GM19023 (cell line): ENCODE measurements at regions not wholly inside any gene's neighbourhood (a gene's known extent, or its start where the extent isn't known, plus 50 kb on each side); places are given as distances from the start of the nearest gene placed in this dataset.
"Not testable (repeated sequence)": the region's sequence is repeated elsewhere in the genome, so short reads cannot be mapped to it uniquely, and the experiment has no call there.

Experiments used
- ATAC-seq: cut with Tn5 transposase; IDR thresholded peaks from one replicate; pipeline ENCODE4 v1.9.1; 2021; ENCODE audit warnings: mild to moderate bottlenecking, moderate library complexity; ENCODE audit not compliant: unreplicated experiment

- no peak for ATAC-seq
These were observed 1220.4 kb downstream of the CDH8 start for GRCh38 chr16:60815865-60816264.

DNA sequence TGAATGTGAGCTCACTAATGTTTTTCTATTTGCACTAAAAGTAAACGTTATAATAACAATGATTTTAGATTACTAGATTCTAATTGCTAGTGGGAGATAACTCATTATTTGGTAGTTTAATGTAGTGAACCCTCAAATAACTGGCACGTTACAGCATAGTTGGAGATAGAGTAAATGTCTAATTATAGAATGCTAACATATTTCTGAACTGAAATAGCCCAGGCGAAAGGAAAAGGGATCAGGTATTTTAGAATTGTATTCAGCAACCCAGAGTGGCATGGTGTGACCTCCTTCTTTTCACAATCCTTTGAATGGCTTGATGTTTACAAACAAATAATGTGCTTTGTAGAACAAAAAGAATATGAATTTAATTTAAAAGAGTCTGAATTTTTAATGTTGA is 1221.2 kb downstream of the CDH8 start:
- ATAC-seq: no peak

- ATAC-seq: no peak
These were observed 1224.6 kb downstream of the CDH8 start for GRCh38 chr16:60811657-60812056.

GRCh38 chr16:60811051-60811608 is 1225.1 kb downstream of the CDH8 start:
- no peak for ATAC-seq

DNA sequence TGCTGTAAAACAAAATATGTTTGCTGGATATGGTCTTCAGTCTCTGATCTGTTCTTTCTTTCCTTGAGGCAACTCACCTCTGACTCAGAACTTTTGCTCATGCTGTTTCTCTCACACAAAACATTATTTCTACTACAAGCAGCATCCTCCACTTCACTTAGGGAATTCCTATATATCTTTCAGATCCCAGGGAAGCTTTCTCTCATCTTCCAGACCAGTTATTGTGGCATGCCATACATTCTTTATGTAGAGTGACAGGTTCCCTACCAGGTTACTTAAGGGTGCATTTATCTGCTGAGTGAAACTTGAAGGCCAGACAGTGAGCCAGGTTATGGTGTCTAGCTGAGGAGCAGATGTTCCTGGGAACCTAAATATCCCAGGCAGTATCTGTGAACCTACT is 1226.0 kb downstream of the CDH8 start:
- no peak for ATAC-seq

- no peak for ATAC-seq
These were observed 1243.8 kb downstream of the CDH8 start for GRCh38 chr16:60792437-60792836.

DNA sequence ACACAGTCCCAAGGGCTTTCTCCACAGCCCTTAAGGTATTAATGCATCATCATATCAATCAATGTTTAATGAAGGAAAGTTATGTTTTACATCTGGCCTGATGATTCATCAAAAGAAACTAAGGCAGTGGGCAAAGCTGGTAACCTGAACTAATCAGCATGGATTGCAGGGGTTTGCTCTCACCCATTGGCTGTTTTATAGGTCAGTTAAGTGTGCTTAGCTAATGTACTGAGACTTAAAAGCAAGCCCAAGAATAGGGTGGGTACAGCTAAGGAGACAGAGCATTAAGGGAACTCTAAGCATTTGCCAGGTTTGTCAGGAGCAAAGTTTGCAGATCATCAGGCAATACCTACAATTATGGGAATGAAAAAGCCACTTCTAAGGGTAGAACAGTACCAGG is 1247.6 kb downstream of the CDH8 start:
- no peak for ATAC-seq

DNA sequence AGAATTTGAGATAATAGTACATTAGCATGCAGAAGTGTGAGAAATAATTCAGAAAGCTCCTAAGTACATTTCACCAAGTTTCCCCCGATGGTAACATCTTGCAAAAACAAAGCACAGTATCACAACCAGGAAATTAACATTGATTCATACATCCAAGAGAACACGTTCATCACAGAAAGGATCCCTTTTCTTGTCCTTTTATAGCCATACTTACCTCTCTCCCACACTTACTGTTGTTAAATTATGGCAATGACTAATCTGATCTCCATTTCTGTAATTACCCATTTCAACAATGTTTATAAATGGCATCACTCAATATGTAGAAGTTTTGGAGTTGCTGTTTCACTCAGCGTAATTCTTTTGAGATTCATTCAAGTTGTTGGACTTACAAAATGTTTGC is 1260.0 kb downstream of the CDH8 start:
- no peak for ATAC-seq

GRCh38 chr16:60771138-60771537 is 1265.1 kb downstream of the CDH8 start:
- no peak for ATAC-seq

GRCh38 chr16:60770384-60770783 is 1265.9 kb downstream of the CDH8 start:
- ATAC-seq: not testable (repeated sequence)

DNA sequence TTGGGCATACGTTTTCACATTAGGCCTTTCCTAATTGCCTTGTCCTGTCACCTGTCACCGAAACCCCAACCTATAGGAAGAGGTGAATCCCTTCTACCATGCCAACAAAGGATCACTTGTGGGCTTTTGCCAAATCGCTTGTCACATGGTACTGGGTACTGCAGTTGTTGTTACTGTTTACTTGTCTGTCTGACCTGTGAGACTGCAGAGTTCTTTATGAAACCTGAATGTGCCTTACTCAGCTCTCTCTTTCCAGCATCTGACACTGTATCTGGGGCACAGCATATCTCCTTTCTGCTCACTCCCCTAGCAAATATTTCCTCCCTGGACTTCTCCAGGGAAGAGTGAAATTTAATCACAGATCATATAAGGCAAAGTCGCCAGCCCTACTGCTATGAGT is 1272.4 kb downstream of the CDH8 start:
- no peak for ATAC-seq

DNA sequence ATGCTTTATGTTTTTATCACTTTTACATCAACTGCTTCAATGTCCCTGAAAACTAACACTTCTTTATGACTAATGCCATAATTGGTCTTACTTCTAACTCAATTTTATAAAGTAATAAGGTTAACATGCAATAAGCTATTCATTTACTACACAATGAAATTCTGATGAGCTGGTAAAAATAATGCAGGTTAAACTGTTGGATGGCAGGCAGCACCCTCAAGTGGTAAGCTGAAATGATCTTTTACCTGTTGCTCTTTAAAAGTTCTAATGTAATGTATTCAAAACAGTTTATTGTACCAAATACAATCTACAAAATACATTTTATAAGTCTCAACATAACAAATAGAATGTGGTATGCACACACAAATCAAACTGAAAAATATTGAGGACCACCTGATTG is 1280.3 kb downstream of the CDH8 start:
- no peak for ATAC-seq

DNA sequence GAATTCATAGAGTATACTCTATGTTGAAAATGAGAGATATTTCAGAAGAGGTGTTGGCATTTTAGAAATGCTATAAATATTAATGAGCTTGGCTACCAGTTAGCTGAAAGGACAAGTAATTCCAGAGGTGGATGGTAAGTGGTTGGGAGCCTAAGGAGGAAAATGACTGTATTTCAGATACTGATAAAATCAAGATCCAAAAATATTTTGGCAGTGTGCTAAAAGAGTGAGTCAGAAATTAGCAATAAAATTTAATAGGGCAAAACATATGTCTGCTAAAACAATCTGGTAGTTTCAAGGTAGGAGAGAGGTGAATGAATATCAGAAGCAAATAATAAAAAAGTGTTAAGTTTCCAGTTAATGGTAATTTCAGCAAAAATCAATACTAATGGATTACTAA is 1287.9 kb downstream of the CDH8 start:
- no peak for ATAC-seq

DNA sequence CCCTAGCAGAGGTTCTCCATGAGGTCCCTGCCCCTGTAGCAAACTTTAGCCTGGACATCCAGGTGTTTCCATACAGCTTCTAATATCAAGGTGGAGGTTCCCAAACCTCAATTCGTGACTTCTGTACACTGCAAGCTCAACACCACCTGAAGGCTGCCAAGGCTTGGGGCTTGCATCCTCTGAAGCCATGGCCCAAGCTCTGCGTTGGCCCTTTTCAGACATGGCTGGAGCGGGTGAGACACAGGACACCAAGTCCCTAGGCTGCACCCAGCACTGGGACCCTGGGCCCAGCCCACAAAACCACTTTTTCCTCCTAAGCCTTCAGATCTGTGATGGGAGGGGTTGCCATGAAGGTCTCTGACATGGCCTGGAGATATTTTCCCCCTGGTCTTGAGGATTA is 1292.0 kb downstream of the CDH8 start:
- ATAC-seq: no peak

- no peak for ATAC-seq
These were observed 1294.4 kb downstream of the CDH8 start for GRCh38 chr16:60741810-60742209.

- ATAC-seq: no peak
These were observed 1296.2 kb downstream of the CDH8 start for GRCh38 chr16:60739737-60740683.

DNA sequence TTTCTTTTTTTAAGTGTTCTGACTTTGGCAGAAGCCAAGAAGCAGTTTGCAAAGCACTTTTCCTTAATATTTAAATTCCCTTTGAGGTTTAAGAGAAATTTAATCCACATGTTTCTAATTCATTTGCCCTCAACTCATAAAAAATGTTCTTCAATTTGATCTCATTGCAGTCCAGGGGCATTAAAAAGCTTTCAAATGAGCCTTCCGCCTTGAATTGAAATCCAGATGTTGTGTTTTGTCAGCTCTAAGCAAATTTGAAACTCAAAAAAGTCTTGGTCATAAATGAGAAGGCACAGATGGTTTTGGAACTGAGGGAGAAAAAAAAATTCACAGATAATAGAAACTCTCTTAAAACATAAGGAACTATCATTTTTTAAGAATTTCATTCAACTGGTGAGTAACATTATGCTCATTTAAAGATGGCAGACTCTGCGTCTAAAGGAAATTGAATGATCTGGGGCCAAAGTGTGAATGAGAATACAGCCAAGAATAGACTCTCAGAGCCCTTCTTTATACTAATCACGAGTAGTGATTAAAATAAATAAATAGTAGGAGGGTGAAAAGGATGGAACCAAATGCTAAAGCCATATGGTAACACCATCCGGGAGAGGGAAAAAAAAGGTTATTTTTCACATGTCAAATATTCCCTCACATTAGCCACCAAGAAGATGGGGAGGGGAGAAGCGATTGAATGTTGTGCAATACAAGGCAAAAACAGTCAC is 1304.7 kb downstream of the CDH8 start:
- no peak for ATAC-seq

- no peak for ATAC-seq
These were observed 1307.2 kb downstream of the CDH8 start for GRCh38 chr16:60729051-60729450.

DNA sequence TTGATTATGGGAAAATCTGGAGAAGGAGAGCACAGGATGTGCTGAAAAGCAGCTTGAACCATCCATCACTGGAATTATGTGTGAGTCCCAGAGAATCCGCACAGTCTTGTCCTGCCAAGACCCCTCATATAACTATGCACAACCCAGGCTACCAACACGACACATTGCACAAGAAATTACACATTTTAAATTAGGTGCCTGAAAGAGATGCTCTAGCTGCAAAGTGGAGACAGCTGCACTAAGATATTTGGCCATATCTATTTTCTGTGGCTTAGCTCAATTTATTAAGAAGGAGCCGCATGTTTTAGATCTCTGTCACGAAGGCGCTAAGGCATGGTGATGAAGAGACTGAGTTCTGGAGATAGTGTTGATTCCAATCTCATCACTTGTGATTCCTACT is 1308.4 kb downstream of the CDH8 start:
- no peak for ATAC-seq

DNA sequence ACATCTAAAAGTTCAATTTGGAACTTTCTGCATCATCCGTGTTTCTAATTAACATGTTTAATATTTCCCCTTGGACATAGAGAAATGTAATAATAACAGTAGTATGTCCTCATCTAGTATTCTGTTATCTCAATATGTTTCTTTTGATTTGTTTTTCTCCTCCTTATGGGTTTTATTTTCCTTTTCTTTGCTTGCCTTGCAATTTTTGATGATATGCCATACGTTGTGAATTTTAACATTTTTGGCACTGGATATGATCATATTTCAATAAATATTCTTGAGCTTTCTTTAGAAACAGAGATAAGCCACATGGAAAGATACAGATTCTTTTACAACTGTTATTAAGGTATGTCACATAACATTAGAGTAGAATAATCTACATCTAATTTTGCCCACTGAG is 1316.2 kb downstream of the CDH8 start:
- ATAC-seq: no peak

DNA sequence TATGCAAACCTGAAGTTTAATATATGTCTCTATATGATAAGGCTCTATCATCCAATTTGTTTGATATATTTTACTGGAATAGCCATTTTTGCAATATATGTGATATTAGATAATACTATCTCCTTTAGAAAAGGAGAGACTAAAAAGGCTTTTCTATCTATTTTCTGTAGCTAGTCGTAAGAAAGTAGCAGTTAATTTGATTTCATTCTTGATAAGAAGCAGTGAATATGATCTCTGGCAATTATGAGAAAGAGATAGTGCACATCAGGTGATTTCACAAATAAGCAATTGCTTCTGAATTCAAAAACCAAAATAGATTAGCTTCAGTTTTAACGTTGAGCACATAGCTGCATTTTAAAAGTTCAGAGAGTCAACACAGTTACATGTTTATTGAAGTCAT is 1318.4 kb downstream of the CDH8 start:
- ATAC-seq: no peak

DNA sequence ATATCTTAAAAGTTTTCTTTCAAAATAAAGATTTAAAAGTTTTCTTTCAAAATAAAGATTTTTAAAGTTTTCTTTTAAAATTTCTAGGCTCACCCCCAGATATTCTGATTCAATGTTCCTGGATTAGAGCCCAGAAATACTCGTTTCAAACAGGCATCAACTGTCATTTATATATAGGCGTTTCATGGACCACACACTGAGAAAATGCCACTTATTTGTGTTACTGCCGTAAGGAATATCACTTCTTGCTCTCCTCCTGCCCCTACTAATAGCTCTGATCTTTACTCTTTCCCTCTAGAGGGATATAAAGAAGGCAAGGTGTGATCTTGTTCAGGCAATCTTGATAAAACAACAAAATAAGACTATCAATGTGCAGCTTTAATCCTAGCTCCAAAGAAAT is 1324.1 kb downstream of the CDH8 start:
- ATAC-seq: no peak
